ENCODE measurements at regions not wholly inside any gene's neighbourhood (a gene's known extent, or its start where the extent isn't known, plus 50 kb on each side); places are given as distances from the start of the nearest gene placed in this dataset.
"Not testable (repeated sequence)": the region's sequence is repeated elsewhere in the genome, so short reads cannot be mapped to it uniquely, and the experiment has no call there.

DNA sequence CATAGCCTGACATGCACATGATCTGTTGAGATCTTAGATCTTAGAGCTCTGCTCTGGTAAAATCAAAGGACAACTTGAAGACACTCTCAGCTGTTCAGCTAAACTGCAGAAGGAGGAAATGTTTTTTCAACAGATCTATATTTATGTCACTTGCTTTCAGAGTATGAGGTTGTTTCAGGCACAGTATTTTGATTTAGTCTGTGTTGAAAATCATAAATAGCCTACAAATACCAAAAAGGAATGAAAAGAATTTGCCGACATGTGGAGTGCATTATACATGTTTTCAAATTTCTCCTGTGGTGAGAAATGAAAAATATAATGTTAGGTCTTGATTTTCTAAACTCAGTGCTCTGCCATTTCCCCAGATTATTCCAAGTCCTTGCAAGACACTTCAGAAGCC lies 1118.4 kb downstream of the TBL1XR1 start:
- Mint-ChIP-seq H3K4me3 (no peak overlapping the region), H3K36me3 (no peaks in the 10 kb centered on the region), H3K27ac (no peak overlapping the region), H3K9me3 (peaks cover 7 to 12% of the 10 kb centered on the region in 2 donors), H3K27me3 (no peaks in the 10 kb centered on the region), H3K4me1 (no peaks in the 10 kb centered on the region)
- ATAC-seq (replicated peaks) (no peak), DNase-seq (no peak)

DNA sequence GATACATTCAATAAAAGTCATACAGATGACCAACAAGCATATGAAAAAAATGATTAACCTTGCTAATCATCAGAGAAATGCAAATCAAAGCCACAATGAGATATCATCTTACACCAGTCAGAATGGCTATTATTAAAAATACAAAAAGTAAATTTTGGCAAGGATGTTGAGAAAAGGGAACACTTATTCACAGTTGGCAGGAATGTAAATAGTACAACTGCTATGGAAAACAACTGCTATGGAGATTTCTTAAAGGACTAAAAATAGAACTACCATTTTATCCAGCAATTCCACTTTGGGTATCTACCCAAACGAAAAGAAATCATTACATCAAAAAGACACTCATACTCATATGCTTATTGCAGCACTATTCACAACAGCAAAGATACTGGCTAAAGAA lies 1121.8 kb downstream of the TBL1XR1 start:
- DNase-seq: no peak
- Mint-ChIP-seq H3K27me3 (no peaks in the 10 kb centered on the region), H3K4me1 (no peaks in the 10 kb centered on the region), H3K36me3 (no peaks in the 10 kb centered on the region), H3K27ac (no peak overlapping the region), H3K4me3 (no peak overlapping the region), H3K9me3 (peaks cover 6 to 12% of the 10 kb centered on the region in 2 donors)
- ATAC-seq (replicated peaks): no peak

DNA sequence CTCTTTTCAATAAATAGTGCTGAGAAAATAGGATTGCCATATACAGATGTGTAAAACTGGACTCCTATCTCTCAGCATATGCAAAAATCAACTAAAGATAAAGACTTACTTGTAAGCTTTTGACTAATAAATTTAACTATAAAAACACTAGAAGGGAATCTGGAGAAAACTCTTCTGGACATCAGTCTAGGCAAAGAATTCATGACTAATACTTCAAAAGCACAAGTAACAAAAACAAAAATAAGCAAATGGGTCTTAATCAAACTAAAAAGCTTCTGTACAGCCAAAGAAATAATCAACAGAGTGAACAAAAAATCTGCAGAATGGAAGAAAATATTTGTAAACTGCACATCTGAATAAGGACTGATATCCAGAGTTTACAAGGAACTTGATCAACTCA lies 1122.2 kb downstream of the TBL1XR1 start:
- H3K9me3 Mint-ChIP-seq: peaks cover 3 to 9% of the 10 kb centered on the region in 2 donors
- no peak for ATAC-seq (replicated peaks)
- H3K4me1 Mint-ChIP-seq: no peaks in the 10 kb centered on the region
- H3K4me3 Mint-ChIP-seq: no peak overlapping the region
- no peaks in the 10 kb centered on the region for H3K27me3 Mint-ChIP-seq
- no peak overlapping the region for H3K27ac Mint-ChIP-seq
- no peak for DNase-seq
- no peaks in the 10 kb centered on the region for H3K36me3 Mint-ChIP-seq

DNA sequence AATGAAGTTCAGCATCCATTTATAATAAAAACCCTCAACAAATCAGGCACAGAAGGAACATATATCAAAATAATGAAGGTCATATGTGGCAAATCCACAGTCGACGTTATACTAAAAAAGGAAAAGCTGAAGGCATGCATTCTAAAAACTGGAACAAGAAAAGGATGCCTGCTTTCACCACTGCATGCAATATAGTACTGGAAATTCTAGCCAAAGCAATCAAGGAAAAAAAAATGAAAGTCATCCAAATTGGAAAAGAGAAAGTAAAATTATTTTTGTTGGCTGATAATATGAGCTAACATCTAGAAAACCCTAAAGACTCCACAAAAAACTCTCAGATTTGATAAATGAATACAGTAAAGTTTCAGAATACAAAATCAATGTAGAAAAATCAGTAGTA lies 1123.2 kb downstream of the TBL1XR1 start:
- Mint-ChIP-seq H3K9me3 (peaks cover 3 to 8% of the 10 kb centered on the region in 2 donors), H3K27ac (no peak overlapping the region), H3K27me3 (no peaks in the 10 kb centered on the region), H3K36me3 (no peaks in the 10 kb centered on the region), H3K4me1 (no peaks in the 10 kb centered on the region), H3K4me3 (no peak overlapping the region)
- DNase-seq: no peak
- ATAC-seq (replicated peaks): no peak

DNA sequence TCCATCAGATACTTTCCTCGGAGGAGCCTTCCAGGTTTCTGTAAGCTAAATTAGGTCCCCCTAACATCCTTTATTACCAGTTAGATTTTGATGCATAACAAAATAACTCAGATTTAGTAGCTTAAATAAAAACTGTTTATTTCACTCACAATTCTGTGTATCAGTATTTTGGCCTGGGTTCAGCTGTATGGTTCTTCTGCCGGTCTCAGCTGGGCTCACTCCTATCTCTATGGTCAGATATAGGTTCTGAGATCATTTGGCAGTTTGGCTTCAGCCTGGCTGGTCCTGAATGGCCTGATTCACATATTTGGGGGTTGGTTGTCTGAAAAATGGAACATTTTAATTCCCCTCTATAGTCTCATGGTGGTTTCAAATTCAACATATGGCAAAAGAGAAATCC lies 1125.3 kb downstream of the TBL1XR1 start:
- DNase-seq (no peak), ATAC-seq (replicated peaks) (no peak)
- peaks cover 0 to 8% of the 10 kb centered on the region in 2 donors for H3K9me3 Mint-ChIP-seq
- no peak overlapping the region for H3K27ac Mint-ChIP-seq
- H3K4me1 Mint-ChIP-seq: no peaks in the 10 kb centered on the region
- H3K27me3 Mint-ChIP-seq: no peaks in the 10 kb centered on the region
- no peak overlapping the region for H3K4me3 Mint-ChIP-seq
- H3K36me3 Mint-ChIP-seq: no peaks in the 10 kb centered on the region

DNA sequence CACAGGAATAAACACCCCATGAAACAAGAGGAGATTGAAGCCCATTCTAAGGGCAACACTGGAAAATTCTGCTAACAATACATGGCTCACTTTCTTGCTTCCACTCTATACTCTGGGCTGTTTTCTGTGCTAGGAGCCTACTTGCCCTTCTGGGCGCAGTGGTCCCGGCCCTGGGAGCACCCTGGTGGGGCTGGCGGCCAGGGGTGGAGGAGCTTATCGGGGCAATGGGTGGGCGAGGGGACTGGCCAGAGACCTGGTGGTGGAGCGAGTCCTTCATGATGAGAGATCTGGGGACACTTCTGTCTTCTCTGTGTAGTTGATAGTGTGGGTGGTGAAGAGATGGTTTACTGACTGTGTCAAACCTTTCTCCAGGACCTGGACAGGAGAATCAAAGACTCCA lies 1128.5 kb downstream of the TBL1XR1 start:
- no peaks in the 10 kb centered on the region for H3K4me1 Mint-ChIP-seq
- no peaks in the 10 kb centered on the region for H3K27me3 Mint-ChIP-seq
- no peaks in the 10 kb centered on the region for H3K36me3 Mint-ChIP-seq
- ATAC-seq (replicated peaks) (no peak), DNase-seq (no peak)
- peaks cover 0 to 4% of the 10 kb centered on the region in 2 donors for H3K9me3 Mint-ChIP-seq
- H3K27ac Mint-ChIP-seq: no peak overlapping the region
- no peak overlapping the region for H3K4me3 Mint-ChIP-seq

DNA sequence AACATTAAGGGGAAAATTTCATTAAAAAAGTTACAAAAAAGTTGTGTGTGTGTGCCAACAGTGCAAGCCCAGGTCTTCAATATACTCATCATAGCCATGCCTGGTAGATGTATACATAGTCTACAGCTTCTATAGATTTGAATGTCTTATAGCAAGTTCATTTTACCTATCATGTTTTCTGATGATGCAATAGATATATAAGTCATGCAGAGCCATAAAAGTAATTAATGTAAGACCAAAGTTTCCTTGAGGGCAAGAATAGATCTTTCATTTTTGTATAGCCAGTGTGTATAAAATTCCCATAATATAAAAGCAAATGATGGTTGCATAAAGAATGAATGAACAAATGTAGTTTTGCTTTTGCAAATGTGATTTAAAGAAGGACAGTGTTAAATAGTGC lies 1138.4 kb downstream of the TBL1XR1 start:
- ATAC-seq (replicated peaks): no peak
- no peak overlapping the region for H3K27ac Mint-ChIP-seq
- no peaks in the 10 kb centered on the region for H3K27me3 Mint-ChIP-seq
- DNase-seq: no peak
- peaks cover 4 to 5% of the 10 kb centered on the region in 2 donors for H3K9me3 Mint-ChIP-seq
- no peaks in the 10 kb centered on the region for H3K4me1 Mint-ChIP-seq
- H3K36me3 Mint-ChIP-seq: no peaks in the 10 kb centered on the region
- no peak overlapping the region for H3K4me3 Mint-ChIP-seq

DNA sequence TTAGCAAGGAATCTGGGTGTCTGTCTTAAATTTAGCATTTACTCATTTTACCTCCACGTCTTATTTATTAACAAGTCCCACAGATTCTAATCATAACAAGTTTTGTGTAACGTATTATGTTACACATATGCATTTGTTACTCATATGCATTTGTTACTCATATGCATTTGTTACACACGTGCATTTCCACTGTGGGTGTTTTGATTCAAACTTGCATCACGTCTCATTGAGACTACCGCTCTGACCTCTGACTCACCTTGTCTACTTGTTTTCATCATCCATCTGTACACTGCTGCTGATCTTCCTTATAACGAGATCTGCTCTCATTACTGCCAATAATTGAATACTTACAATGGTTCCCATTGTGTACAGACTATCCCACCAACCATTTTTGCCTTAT lies 1141.4 kb downstream of the TBL1XR1 start:
- ATAC-seq (replicated peaks): no peak
- no peak overlapping the region for H3K27ac Mint-ChIP-seq
- H3K36me3 Mint-ChIP-seq: no peaks in the 10 kb centered on the region
- no peak for DNase-seq
- H3K4me1 Mint-ChIP-seq: no peaks in the 10 kb centered on the region
- peaks cover 4 to 5% of the 10 kb centered on the region in 2 donors for H3K9me3 Mint-ChIP-seq
- no peaks in the 10 kb centered on the region for H3K27me3 Mint-ChIP-seq
- H3K4me3 Mint-ChIP-seq: no peak overlapping the region

DNA sequence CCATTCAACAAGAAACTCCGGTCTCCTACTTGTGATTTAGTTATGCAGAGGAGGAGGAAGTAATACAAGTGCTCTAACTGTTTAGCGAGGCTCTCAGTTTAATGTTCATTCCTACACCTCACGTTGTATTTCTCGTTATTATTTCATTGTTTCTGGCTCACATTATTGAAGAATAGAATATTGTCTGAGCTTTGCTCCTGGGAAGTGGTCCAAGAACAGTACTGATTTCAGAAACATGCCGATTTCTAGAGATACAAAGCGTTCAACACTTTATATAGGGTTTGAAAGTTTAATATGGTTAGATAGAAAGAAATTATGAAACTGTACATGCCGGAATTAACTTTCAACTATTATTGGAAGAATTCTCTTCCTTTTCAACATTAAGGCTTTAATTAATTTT lies 1145.5 kb downstream of the TBL1XR1 start:
- Mint-ChIP-seq H3K36me3 (no peaks in the 10 kb centered on the region), H3K4me3 (no peak overlapping the region)

DNA sequence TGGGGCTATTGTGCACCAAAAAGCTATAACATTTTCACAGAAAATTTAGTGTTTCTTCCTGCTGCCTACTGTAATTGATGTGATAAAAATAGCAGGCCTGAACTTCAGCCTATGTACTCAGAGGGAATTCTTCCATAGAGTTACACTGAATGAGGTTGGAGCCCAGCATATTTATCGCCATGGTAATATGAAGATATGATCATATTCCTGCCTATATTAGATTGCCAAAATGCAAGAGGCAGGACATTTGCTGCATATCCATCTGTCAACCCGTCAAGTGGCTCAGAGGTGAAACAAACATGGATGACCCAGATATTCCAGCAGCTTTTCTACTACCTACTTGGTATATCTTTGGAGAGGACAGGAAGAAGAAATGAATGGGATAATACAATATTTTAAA lies 1150.6 kb downstream of the TBL1XR1 start:
- Mint-ChIP-seq H3K9me3 (peaks cover 3 to 6% of the 10 kb centered on the region in 2 donors), H3K27ac (no peak overlapping the region), H3K4me1 (no peaks in the 10 kb centered on the region), H3K27me3 (no peaks in the 10 kb centered on the region), H3K4me3 (no peak overlapping the region), H3K36me3 (no peaks in the 10 kb centered on the region)
- DNase-seq (no peak), ATAC-seq (replicated peaks) (no peak)

More for the DNA sequence above, 1145.5 kb downstream of the TBL1XR1 start:
- Mint-ChIP-seq H3K9me3 (peaks cover 4 to 5% of the 10 kb centered on the region in 2 donors), H3K27me3 (no peaks in the 10 kb centered on the region), H3K27ac (no peak overlapping the region), H3K4me1 (no peaks in the 10 kb centered on the region)
- ATAC-seq (replicated peaks) (no peak), DNase-seq (no peak)

DNA sequence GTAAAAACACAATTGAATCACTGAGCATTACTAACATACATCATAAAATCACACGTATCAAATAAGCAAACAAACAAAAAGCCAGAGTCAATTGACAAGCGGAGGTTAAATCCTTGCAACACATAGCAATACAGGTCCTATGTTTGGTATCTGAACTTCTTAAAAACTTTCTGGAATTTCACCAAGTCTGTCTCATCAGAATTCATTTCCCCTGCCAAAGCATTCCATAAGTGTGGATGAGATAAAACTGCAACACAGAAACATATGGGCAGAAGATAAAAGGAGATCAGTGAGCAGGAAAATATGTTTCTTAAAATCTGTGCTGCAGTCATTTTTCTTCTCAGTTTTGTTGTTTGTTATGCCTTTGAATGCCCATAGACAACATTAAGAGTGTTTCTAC lies 1155.5 kb downstream of the TBL1XR1 start:
- no peak overlapping the region for H3K4me3 Mint-ChIP-seq
- H3K27me3 Mint-ChIP-seq: no peaks in the 10 kb centered on the region
- H3K36me3 Mint-ChIP-seq: no peaks in the 10 kb centered on the region
- DNase-seq (no peak), ATAC-seq (replicated peaks) (no peak)
- no peak overlapping the region for H3K27ac Mint-ChIP-seq
- no peaks in the 10 kb centered on the region for H3K4me1 Mint-ChIP-seq
- H3K9me3 Mint-ChIP-seq: peaks cover 4 to 10% of the 10 kb centered on the region in 2 donors

DNA sequence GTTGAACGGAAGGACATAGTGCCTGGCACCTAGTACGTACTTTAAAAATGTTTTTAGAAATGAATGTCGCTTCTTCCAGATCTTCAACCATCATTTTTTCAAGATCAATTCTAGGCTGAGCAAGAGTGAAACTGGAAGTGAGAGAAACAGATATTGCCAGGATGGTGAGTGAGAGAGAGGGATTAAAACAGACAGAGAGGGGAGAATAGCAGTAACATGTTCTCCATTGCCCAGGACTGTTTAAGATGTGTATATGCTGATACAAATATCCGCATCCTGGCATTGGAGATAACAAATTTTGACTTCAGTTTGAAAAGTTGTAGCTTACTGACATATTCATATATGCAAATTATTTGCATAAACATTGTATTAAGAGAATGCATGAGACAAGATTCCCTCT lies 1156.1 kb downstream of the TBL1XR1 start:
- H3K4me3 Mint-ChIP-seq: no peak overlapping the region

DNA sequence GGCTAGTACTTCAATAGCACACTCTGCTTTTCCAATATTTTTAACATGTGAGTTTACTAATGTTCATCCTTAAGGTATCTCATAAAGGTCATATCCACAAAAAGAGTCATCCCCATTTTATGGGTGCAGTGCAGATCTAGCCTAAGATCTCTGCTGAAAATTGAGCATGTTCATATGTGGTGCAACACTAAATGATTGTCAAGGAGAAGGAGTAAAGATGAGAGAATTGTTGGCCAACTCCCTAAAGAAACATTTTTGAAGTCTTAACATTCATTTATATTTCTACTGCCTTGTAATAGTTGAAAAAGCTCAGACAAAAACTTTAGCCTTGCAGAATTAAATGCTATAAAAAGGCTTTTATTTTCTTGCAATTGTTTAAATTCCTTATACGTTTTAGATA lies 1159.6 kb downstream of the TBL1XR1 start:
- Mint-ChIP-seq H3K4me3 (no peak overlapping the region), H3K27me3 (no peaks in the 10 kb centered on the region), H3K4me1 (no peaks in the 10 kb centered on the region), H3K9me3 (peaks cover 10 to 11% of the 10 kb centered on the region in 2 donors), H3K27ac (no peak overlapping the region), H3K36me3 (no peaks in the 10 kb centered on the region)
- no peak for DNase-seq
- ATAC-seq (replicated peaks): no peak

More for the DNA sequence above, 1156.1 kb downstream of the TBL1XR1 start:
- ATAC-seq (replicated peaks) (no peak), DNase-seq (no peak)
- Mint-ChIP-seq H3K4me1 (no peaks in the 10 kb centered on the region), H3K9me3 (peaks cover 5 to 10% of the 10 kb centered on the region in 2 donors), H3K36me3 (no peaks in the 10 kb centered on the region), H3K27me3 (no peaks in the 10 kb centered on the region), H3K27ac (no peak overlapping the region)

DNA sequence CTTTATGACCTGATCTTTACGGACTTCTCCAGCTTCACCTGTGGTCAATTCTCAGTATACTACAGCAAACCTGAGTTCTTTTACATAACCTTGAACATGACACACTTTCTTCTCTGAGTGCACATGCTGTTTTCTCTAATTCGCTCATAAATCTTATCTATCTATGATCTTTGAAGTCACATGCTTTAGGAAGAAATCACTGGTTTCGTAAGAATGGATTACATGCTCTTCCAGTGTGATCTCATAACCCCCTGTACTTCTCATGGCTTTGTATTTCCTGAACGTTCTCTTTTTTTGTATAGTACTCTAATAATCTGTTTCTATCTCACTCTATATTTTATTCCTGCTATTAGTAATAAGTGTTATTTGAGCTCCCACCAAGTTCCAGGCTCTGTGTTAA lies 1165.2 kb downstream of the TBL1XR1 start:
- no peak overlapping the region for H3K27ac Mint-ChIP-seq
- no peaks in the 10 kb centered on the region for H3K27me3 Mint-ChIP-seq
- no peaks in the 10 kb centered on the region for H3K4me1 Mint-ChIP-seq
- no peak for ATAC-seq (replicated peaks)
- DNase-seq: no peak
- no peak overlapping the region for H3K4me3 Mint-ChIP-seq
- H3K36me3 Mint-ChIP-seq: no peaks in the 10 kb centered on the region
- H3K9me3 Mint-ChIP-seq: peaks cover 5 to 10% of the 10 kb centered on the region in 2 donors

DNA sequence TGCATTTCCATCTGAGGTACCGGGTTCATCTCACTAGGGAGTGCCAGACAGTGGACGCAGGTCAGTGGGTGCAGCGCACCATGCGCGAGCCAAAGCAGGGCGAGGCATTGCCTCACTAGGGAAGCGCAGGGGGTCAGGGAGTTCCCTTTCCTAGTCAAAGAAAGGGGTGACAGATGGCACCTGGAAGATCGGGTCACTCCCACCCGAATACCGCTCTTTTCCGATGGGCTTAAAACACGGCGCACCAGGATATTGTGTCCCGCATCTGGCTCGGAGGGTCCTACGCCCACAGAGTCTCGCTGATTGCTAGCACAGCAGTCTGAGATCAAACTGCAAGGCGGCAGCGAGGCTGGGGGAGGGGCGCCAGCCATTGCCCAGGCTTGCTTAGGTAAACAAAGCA lies 1157.1 kb downstream of the NAALADL2 start:
- ATAC-seq (replicated peaks); H3K36me3 Mint-ChIP-seq; H3K27ac Mint-ChIP-seq; DNase-seq; H3K4me1 Mint-ChIP-seq; H3K4me3 Mint-ChIP-seq; H3K9me3 Mint-ChIP-seq; H3K27me3 Mint-ChIP-seq: not testable (repeated sequence)

DNA sequence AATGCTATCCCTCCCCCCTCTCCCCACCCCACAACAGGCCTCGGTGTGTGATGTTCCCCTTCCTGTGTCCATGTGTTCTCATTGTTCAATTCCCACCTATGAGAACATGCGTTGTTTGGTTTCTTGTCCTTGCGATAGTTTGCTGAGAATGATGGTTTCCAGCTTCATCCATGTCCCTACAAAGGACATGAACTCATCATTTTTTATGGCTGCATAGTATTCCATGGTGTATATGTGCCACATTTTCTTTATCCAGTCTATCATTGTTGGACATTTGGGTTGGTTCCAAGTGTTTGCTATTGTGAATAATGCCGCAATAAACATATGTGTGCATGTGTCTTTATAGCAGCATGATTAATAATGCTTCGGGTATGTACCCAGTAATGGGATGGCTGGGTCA lies 1156.1 kb downstream of the NAALADL2 start:
- not testable (repeated sequence) for H3K4me3 Mint-ChIP-seq; ATAC-seq (replicated peaks); H3K27me3 Mint-ChIP-seq; H3K9me3 Mint-ChIP-seq; H3K27ac Mint-ChIP-seq; H3K4me1 Mint-ChIP-seq; DNase-seq; H3K36me3 Mint-ChIP-seq

All from stimulated activated naive B cell treated with anti-CD40 and anti-IgM and Interleukin-4, amounts not matched to agents 10 μg/mL and 1 μg/mL and 100 μg/mL, for 72 hours (primary cell).